Natural killer cell treated with Interleukin-12 subunit alpha and Interleukin-12 subunit beta and Interleukin-15 and Interleukin-18, amount 100 ng/mL, for 72 hours (primary cell): ENCODE measurements at regions not wholly inside any gene's neighbourhood (a gene's known extent, or its start where the extent isn't known, plus 50 kb on each side); places are given as distances from the start of the nearest gene placed in this dataset.

Experiments used
- ATAC-seq, 2 donors: fragments of 150-1000 bp; cut with Tn5 transposase in 1 of 2; sonication (Bioruptor Pico), chemical (Tn5 transposase) in 1 of 2; 2 replicates each; pipeline ENCODE4 v1.10.0; 2021
- DNase-seq: peaks from one replicate; pipeline ENCODE4 v3.0.0; 2022; ENCODE audit warnings: low spot score
- H3K27ac Mint-ChIP-seq, 2 donors: 1 replicate in 1 of 2; 2 replicates in 1 of 2; pipeline ENCODE4 v1.8.0; 2022; ENCODE audit warnings: mixed read lengths in 2 of 2, mild to moderate bottlenecking in 1 of 2, moderate library complexity in 1 of 2
- H3K27me3 Mint-ChIP-seq, 2 donors: 1 replicate in 1 of 2; 2 replicates in 1 of 2; pipeline ENCODE4 v1.8.0; 2022; ENCODE audit warnings: mixed read lengths in 2 of 2
- H3K36me3 Mint-ChIP-seq: one replicate; pipeline ENCODE4 v1.8.0; 2022; ENCODE audit warnings: mixed read lengths
- H3K4me1 Mint-ChIP-seq, 2 donors: 1 replicate in 1 of 2; 2 replicates in 1 of 2; pipeline ENCODE4 v1.8.0; 2022; ENCODE audit warnings: low read depth in 2 of 2, mixed read lengths in 2 of 2, mild to moderate bottlenecking in 1 of 2
- H3K4me3 Mint-ChIP-seq: one replicate; pipeline ENCODE4 v1.8.0; 2022; ENCODE audit warnings: mixed read lengths
- H3K9me3 Mint-ChIP-seq: 2 replicates; pipeline ENCODE4 v1.8.0; 2022; ENCODE audit warnings: mixed read lengths

DNA sequence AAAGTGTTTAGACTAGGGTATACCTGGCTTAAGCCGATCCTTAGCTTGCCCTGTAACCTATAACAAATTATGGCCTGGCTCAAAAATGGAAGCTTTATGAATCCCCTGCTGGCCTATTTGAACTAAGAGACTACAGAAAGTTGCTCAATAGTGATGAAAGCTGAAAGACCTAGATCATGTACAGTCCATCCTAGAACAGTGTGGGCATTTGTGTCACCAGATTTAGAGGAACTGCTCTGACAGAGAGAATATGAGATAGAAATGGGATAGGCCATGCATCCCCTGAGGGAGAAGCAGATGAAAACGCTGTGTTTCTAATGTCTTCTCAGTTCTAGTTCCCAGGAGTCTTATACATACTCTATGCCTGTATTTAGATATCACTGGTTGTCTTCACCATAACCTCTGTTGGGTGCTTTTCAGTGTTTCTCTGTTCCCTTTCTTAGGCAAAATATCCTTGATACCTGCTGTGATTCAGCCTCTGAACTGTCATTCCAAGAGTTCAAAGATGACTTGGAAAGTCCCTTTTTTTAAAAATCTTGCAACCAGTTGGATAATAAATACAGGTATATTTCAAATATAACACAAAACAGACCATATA, 246.9 kb upstream of the SLC39A10 start:
- no peak for ATAC-seq
- H3K4me1 Mint-ChIP-seq = peaks cover 5 to 24% of the 10 kb centered on the region in 2 donors
- no peaks in the 10 kb centered on the region for H3K9me3 Mint-ChIP-seq
- no peaks in the 10 kb centered on the region for H3K27me3 Mint-ChIP-seq
- H3K36me3 Mint-ChIP-seq = no peaks in the 10 kb centered on the region
- H3K27ac Mint-ChIP-seq = peak overlapping the region in 1 of 2 donors; percentile 12
- H3K4me3 Mint-ChIP-seq = no peak overlapping the region
- no peak for DNase-seq

DNA sequence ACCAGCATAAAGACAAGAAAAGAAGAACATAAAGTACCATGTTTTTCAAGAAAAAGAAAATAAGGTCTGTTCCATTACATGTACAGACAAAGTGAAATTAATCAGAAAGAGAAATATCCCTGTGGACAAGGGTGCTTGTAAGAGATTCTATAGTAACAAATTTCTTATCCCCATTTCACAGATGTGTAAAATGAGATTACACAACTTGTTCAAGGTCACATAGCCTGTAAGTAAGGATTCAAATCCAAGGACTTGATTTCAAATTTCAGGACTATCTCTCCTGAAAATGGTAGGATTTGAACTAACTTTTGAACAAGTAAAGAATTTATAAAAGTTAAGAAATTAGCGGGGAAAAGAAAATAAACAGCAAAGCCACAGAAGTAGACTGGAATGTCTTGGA, 248.2 kb upstream of the SLC39A10 start:
- no peak for ATAC-seq
- no peak overlapping the region for H3K4me3 Mint-ChIP-seq
- H3K27me3 Mint-ChIP-seq = no peaks in the 10 kb centered on the region
- no peaks in the 10 kb centered on the region for H3K9me3 Mint-ChIP-seq
- H3K36me3 Mint-ChIP-seq = no peaks in the 10 kb centered on the region
- no peak for DNase-seq
- peaks cover 8 to 29% of the 10 kb centered on the region in 2 donors for H3K4me1 Mint-ChIP-seq
- no peak overlapping the region for H3K27ac Mint-ChIP-seq

DNA sequence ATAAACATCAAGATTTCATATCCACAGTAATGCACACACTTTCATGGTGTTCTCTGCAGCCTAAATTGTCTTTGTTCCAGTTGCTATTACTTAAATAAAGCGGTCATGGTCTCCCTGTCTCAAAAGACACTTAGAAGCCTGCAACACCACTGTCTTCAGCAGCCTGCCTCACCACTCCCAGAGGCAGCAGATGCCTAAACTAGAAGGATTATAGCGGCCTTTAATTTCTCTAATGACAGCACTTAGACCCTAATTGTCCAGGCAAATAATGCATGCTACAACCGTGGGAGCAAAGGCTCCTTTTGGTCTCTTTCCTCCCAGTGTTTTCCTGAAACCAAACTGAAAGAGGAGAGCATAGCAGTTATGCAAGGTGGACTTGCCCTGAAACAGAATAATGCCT, 248.8 kb upstream of the SLC39A10 start:
- Mint-ChIP-seq H3K9me3 (no peaks in the 10 kb centered on the region), H3K27me3 (no peaks in the 10 kb centered on the region), H3K36me3 (no peaks in the 10 kb centered on the region), H3K4me1 (peaks cover 4 to 29% of the 10 kb centered on the region in 2 donors), H3K27ac (no peak overlapping the region), H3K4me3 (no peak overlapping the region)
- DNase-seq (no peak), ATAC-seq (no peak)

DNA sequence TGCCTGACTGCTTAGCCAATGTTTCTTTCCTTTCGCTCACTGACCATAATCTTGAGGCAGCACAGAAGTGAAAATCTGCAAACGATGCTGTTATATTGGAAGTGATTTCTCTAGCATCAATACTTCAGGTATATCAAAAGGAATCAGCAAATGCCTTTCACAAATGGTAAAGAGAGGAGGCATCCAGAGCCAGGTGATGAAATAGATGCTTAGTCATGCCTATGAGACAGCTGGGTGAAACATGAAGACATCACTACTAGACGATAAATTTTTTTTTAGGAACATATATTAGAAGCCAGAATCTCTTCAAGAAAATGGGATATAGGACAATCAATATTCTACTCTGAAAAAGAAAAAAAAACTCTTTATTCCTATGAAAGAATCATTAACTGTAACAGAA, 249.2 kb upstream of the SLC39A10 start:
- ATAC-seq (no peak), DNase-seq (no peak)
- Mint-ChIP-seq H3K9me3 (no peaks in the 10 kb centered on the region), H3K27ac (no peak overlapping the region), H3K36me3 (no peaks in the 10 kb centered on the region), H3K4me1 (peaks cover 4 to 29% of the 10 kb centered on the region in 2 donors), H3K27me3 (no peaks in the 10 kb centered on the region), H3K4me3 (no peak overlapping the region)

DNA sequence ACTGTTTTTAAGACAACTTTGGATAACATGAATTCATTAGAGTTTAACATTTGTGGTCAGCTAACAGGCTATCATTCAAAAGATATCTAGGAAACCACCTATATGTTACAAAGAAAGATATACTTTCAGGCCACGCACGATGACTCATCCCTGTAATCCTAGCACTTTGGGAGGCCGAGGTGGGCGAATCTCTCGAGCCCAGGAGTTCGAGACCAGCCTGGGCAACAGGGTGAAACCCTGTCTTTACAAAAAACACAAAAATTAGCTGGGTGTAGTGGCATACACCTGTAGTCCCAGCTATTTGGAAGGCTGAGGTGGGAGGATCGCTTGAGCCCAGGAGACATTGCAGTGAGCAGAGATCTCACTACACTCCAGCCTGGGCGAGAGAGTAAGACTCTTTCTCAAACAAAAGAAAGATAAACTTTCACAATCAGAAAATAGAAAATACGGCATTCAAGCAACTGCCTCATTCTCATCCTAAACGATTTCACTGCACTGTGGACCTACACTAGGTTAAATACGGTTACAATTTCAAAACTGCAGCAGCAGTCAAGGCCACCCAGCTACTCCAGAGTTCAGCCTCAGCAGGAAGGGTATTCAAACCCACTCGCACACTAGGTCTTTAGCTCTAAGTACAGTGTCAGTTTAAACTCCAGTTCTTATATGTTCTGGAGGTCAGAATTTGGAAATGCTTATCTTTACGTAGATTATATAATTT, 250.0 kb upstream of the SLC39A10 start:
- no peak overlapping the region for H3K4me3 Mint-ChIP-seq
- no peaks in the 10 kb centered on the region for H3K36me3 Mint-ChIP-seq
- ATAC-seq (no peak), DNase-seq (no peak)
- no peaks in the 10 kb centered on the region for H3K27me3 Mint-ChIP-seq
- no peak overlapping the region for H3K27ac Mint-ChIP-seq
- H3K9me3 Mint-ChIP-seq = no peaks in the 10 kb centered on the region
- peaks cover 4 to 29% of the 10 kb centered on the region in 2 donors for H3K4me1 Mint-ChIP-seq

GRCh38 chr2:195404651-195405050, 252.4 kb upstream of the SLC39A10 start:
- Mint-ChIP-seq H3K27me3 (no peaks in the 10 kb centered on the region), H3K4me3 (no peak overlapping the region), H3K36me3 (no peaks in the 10 kb centered on the region), H3K9me3 (no peaks in the 10 kb centered on the region), H3K4me1 (peaks cover 4 to 14% of the 10 kb centered on the region in 2 donors), H3K27ac (no peak overlapping the region)
- DNase-seq = no peak
- ATAC-seq = no peak

DNA sequence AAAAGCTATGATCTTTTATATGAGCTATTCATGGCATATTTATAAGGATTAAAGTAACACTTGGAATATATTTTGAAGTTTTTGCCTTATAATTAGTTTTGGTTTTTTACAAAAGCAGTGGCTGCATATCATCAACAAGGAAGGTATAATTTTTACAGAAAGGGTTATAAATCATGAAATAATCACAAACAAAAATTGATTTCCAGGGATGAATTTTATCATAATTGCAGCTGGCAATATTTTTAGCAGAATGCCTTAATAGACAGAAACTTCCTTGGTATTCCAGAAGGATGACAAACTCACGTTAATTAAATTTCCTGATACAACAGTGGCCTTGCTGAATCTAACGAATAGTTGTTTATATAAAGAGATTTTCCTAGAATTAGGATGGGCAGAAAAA, 260.5 kb upstream of the SLC39A10 start:
- no peaks in the 10 kb centered on the region for H3K27me3 Mint-ChIP-seq
- H3K9me3 Mint-ChIP-seq = no peaks in the 10 kb centered on the region
- H3K27ac Mint-ChIP-seq = no peak overlapping the region
- H3K36me3 Mint-ChIP-seq = no peaks in the 10 kb centered on the region
- H3K4me1 Mint-ChIP-seq = no peaks in the 10 kb centered on the region
- DNase-seq (no peak), ATAC-seq (no peak)
- H3K4me3 Mint-ChIP-seq = no peak overlapping the region

DNA sequence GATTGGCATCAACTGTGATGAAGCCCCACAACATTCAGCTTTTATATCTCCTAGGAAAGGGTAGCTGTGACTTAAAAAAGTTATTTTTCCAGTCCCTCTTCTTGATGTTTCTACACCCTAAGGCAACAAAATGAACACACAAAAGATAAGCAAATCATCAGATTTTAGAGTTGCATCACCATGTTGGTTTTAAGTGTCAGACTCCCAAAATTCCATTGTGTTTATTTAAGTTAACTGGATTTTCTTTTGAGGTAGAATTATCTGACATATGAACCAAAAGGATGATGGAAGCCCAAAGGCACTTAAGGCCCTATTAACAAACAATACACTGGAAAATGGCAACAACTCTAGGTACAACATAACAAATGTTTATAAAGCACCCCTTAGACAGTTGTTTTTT, 261.7 kb upstream of the SLC39A10 start:
- Mint-ChIP-seq H3K4me3 (no peak overlapping the region), H3K27me3 (no peaks in the 10 kb centered on the region), H3K4me1 (no peaks in the 10 kb centered on the region), H3K36me3 (no peaks in the 10 kb centered on the region), H3K9me3 (no peaks in the 10 kb centered on the region), H3K27ac (no peak overlapping the region)
- no peak for DNase-seq
- ATAC-seq = no peak

- Mint-ChIP-seq H3K36me3 (peaks cover under 1% of the 10 kb centered on the region), H3K9me3 (peaks cover 1% of the 10 kb centered on the region), H3K27me3 (no peaks in the 10 kb centered on the region), H3K4me1 (peaks cover 0 to under 1% of the 10 kb centered on the region in 2 donors), H3K4me3 (no peak overlapping the region), H3K27ac (no peak overlapping the region)
- no peak for DNase-seq
- no peak for ATAC-seq
Observed at GRCh38 chr2:195392446-195393336, 264.3 kb upstream of the SLC39A10 start.

- H3K36me3 Mint-ChIP-seq = peaks cover 4% of the 10 kb centered on the region
- H3K4me1 Mint-ChIP-seq = peaks cover 0 to 4% of the 10 kb centered on the region in 2 donors
- no peak overlapping the region for H3K4me3 Mint-ChIP-seq
- no peak overlapping the region for H3K27ac Mint-ChIP-seq
- DNase-seq (no peak), ATAC-seq (no peak)
- H3K9me3 Mint-ChIP-seq = peaks cover 5% of the 10 kb centered on the region
- no peaks in the 10 kb centered on the region for H3K27me3 Mint-ChIP-seq
Observed at GRCh38 chr2:195390686-195391321, 266.2 kb upstream of the SLC39A10 start.

DNA sequence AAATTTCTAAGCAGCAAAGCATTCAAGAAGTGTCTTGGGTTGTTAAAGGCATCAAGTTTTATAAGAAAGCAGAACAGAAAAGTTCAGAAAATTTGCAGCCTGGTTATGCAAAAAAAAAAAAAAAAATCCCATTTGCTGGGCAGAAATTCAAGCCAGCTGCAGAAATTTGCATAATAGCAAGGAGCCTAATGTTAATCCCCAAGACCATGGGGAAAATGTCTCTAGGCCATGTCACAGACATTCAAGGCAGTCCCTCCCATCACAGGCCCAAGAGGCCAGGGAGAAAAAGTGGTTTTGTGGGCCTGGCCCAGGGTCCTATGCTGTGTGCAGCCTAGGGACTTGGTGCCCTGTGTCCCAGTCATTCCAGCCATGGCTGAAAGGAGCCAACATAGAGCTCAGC, 269.0 kb upstream of the SLC39A10 start:
- Mint-ChIP-seq H3K9me3 (peaks cover 5% of the 10 kb centered on the region), H3K27me3 (no peaks in the 10 kb centered on the region), H3K4me1 (peaks cover 4% of the 10 kb centered on the region in 2 donors), H3K27ac (no peak overlapping the region), H3K4me3 (no peak overlapping the region), H3K36me3 (peaks cover 11% of the 10 kb centered on the region)
- ATAC-seq = no peak
- no peak for DNase-seq

- peak overlapping the region in 1 of 2 donors; percentile 23 for H3K27ac Mint-ChIP-seq
- peaks cover 7 to 14% of the 10 kb centered on the region in 2 donors for H3K4me1 Mint-ChIP-seq
- ATAC-seq (peak in 1 of 2 donors; percentile 48), DNase-seq (no peak)
- H3K27me3 Mint-ChIP-seq = no peaks in the 10 kb centered on the region
- peaks cover 7% of the 10 kb centered on the region for H3K36me3 Mint-ChIP-seq
- H3K9me3 Mint-ChIP-seq = no peaks in the 10 kb centered on the region
- no peak overlapping the region for H3K4me3 Mint-ChIP-seq
Observed at GRCh38 chr2:195382186-195382585, 274.8 kb upstream of the SLC39A10 start.

GRCh38 chr2:195370167-195370943, 286.7 kb upstream of the SLC39A10 start:
- Mint-ChIP-seq H3K27me3 (no peaks in the 10 kb centered on the region), H3K4me3 (no peak overlapping the region), H3K9me3 (peaks cover 8% of the 10 kb centered on the region), H3K4me1 (peaks cover 11 to 15% of the 10 kb centered on the region in 2 donors), H3K36me3 (no peaks in the 10 kb centered on the region), H3K27ac (peak overlapping the region; percentile 66 to 74)
- DNase-seq (no peak), ATAC-seq (no peak)
